GM12878 (cell line): ENCODE measurements at regions not wholly inside any gene's neighbourhood (a gene's known extent, or its start where the extent isn't known, plus 50 kb on each side); places are given as distances from the start of the nearest gene placed in this dataset.

Source experiments
- ATAC-seq: fragments of 200-7000 bp; cut with Tn5 transposase; 3 replicates; pipeline ENCODE4 v1.9.1; 2020; ENCODE audit warnings: mild to moderate bottlenecking, moderate library complexity
- BruUV-seq: library from RNA; stranded (reverse); fragments of 400-500 nt; replicated peaks from 2 replicates; lab custom pipeline; 2021; lab: Mats Ljungman, UMichigan
- CTCF ChIA-PET: fragments of 300-600 bp; sonication (Branson Sonifier 250); formaldehyde crosslinking; extraction: SDS; loops from one replicate; lab custom pipeline; 2021; ENCODE audit warnings: inconsistent platforms; lab: Yijun Ruan, JAX
- POLR2A ChIA-PET: fragments of 350-600 bp; formaldehyde crosslinking; extraction: SDS; loops from one replicate; lab custom pipeline; 2021; ENCODE audit warnings: inconsistent platforms; lab: Charles Lee
- RAD21 ChIA-PET: fragments of 300-600 bp; sonication (Branson Sonifier 250); formaldehyde crosslinking; loops from one replicate; lab custom pipeline; 2023; ENCODE audit warnings: antibody characterized with exemption; ENCODE audit not compliant: unreplicated experiment; lab: Charles Lee
- SMC1A ChIA-PET: fragments of 300-600 bp; sonication (Branson Sonifier 250); formaldehyde crosslinking; loops from one replicate; lab custom pipeline; 2023; ENCODE audit not compliant: unreplicated experiment, uncharacterized antibody; lab: Charles Lee
- DNase-seq: peaks from one replicate; pipeline ENCODE4 v3.0.0-alpha.2; 2011; ENCODE audit warnings: low read depth, low spot score
- FAIRE-seq: peaks from 3 replicates; lab custom pipeline; 2011; peaks lifted over from hg19 to GRCh38; lab: Jason Lieb, UNC
- H2AFZ ChIP-seq: 2 replicates; pipeline ENCODE4 v1.6.0; 2011; ENCODE audit warnings: low read depth, low read length, control low read depth; ENCODE audit not compliant: control insufficient read depth
- H3K27ac ChIP-seq: 2 replicates; pipeline ENCODE4 v1.5.1; 2011; ENCODE audit warnings: control low read depth; ENCODE audit not compliant: control insufficient read depth, insufficient read depth
- H3K27me3 ChIP-seq, 2 experiments: replicated peaks in 1 of 2; 2 replicates each; pipeline versions ENCODE4 v1.6.0 to v1.6.1; 2011; ENCODE audit warnings: low read length in 1 of 2; ENCODE audit not compliant: control insufficient read depth in 2 of 2, insufficient read depth in 2 of 2
- H3K36me3 ChIP-seq, 2 experiments: 2 replicates each; pipeline ENCODE4 v1.5.1; 2011; ENCODE audit warnings: low read length in 1 of 2; ENCODE audit not compliant: control insufficient read depth in 2 of 2, insufficient read depth in 2 of 2
- H3K4me1 ChIP-seq: 2 replicates; pipeline ENCODE4 v1.6.1; 2011; ENCODE audit warnings: mild to moderate bottlenecking, low read length, moderate library complexity, mixed read lengths; ENCODE audit not compliant: control insufficient read depth, insufficient read depth
- H3K4me2 ChIP-seq: 2 replicates; pipeline ENCODE4 v1.6.0; 2011; ENCODE audit warnings: control low read depth; ENCODE audit not compliant: control insufficient read depth, insufficient read depth
- H3K4me3 ChIP-seq: fragments of 200-600 bp; sonication (generic); 2 replicates; pipeline ENCODE4 v1.5.1; 2016
- H3K79me2 ChIP-seq: 2 replicates; pipeline ENCODE4 v1.6.0; 2011; ENCODE audit warnings: low read length; ENCODE audit not compliant: control insufficient read depth, insufficient read depth
- H3K9ac ChIP-seq: 2 replicates; pipeline ENCODE4 v1.8.0; 2011; ENCODE audit warnings: low read length, control low read depth, mixed read lengths; ENCODE audit not compliant: control insufficient read depth, insufficient read depth
- H3K9me3 ChIP-seq: replicated peaks from 3 replicates; pipeline ENCODE4 v1.5.1; 2011; ENCODE audit warnings: mild to moderate bottlenecking, low read length; ENCODE audit not compliant: control insufficient read depth, insufficient read depth
- H4K20me1 ChIP-seq: 2 replicates; pipeline ENCODE4 v1.6.0; 2011; ENCODE audit not compliant: control insufficient read depth, insufficient read depth
- ATF2 ChIP-seq: IDR thresholded peaks from 2 replicates; pipeline ENCODE4 v1.6.1; 2012; ENCODE audit warnings: low read length, inconsistent platforms
- GABPA ChIP-seq: IDR thresholded peaks from 2 replicates; pipeline ENCODE4 v1.6.1; 2014; ENCODE audit warnings: antibody characterized with exemption, low read depth, mild to moderate bottlenecking, inconsistent platforms
- MYB ChIP-seq: fragments of 150-350 bp; IDR thresholded peaks from 2 replicates; pipeline ENCODE4 v1.6.1; 2014; ENCODE audit warnings: mild to moderate bottlenecking, low read depth, low read length, borderline replicate concordance
- NBN ChIP-seq: fragments of 450-650 bp; IDR thresholded peaks from 2 replicates; pipeline ENCODE4 v1.6.1; 2016
- WRNIP1 ChIP-seq: IDR thresholded peaks from 2 replicates; pipeline ENCODE4 v1.6.1; 2011; ENCODE audit warnings: low read depth, low read length, improper control_type of control experiment, borderline replicate concordance
- ZBTB11 ChIP-seq: fragments of 450-650 bp; formaldehyde crosslinking; IDR thresholded peaks from 2 replicates; pipeline ENCODE4 v1.5.0; 2022; ENCODE audit warnings: mild to moderate bottlenecking, missing genetic modification characterization
- ZNF217 ChIP-seq: fragments of 450-650 bp; IDR thresholded peaks from 2 replicates; pipeline ENCODE4 v1.6.1; 2017; ENCODE audit warnings: antibody characterized with exemption, mild to moderate bottlenecking
- WGBS: methylation state at CpG from one replicate; pipeline ENCODE4 v1.1.6; 2016; ENCODE audit warnings: low lambda C conversion rate; ENCODE audit not compliant: insufficient replicate concordance, insufficient coverage; ENCODE audit errors: missing lambda C conversion rate; 5-methylcytosine and 5-hydroxymethylcytosine counted together
- in situ Hi-C: fragments of 300-500 bp; cut with MboI; formaldehyde crosslinking; loops from 9 replicates; pipeline ENCODE4 v1.14.3; 2018; ENCODE audit warnings: mixed read lengths
- intact Hi-C: fragments of 100-400 bp; cut with micrococcal nuclease; formaldehyde crosslinking; loops from one replicate; pipeline ENCODE4 v1.14.2; 2022; ENCODE audit not compliant: unreplicated experiment

- no peak overlapping the region for H3K27ac ChIP-seq
- BruUV-seq, result no TSS peak
- H3K4me2 ChIP-seq, result no peak overlapping the region
- H2AFZ ChIP-seq, result no peak overlapping the region
- H3K9me3 ChIP-seq, result no peaks in the 10 kb centered on the region; the same call in 2 of the 3 replicates
- intact Hi-C loops, result loop anchor here (10.0 kb wide), 1 partner anchor 697 kb away; no protein-coding TSS in a partner anchor
- H4K20me1 ChIP-seq, result no peaks in the 10 kb centered on the region
- POLR2A ChIA-PET, result no interaction called here
- RAD21 ChIA-PET, result no interaction called here
- no peak overlapping the region for H3K9ac ChIP-seq
- DNase-seq, result no peak
- no peak for FAIRE-seq
- no peaks in the 10 kb centered on the region for H3K79me2 ChIP-seq
- CTCF ChIA-PET, result no interaction called here
- SMC1A ChIA-PET, result interaction anchor here (0.9 kb wide), 1 partner anchor 28 kb away, joined by 3 read pairs; no protein-coding TSS in a partner anchor
- no peak overlapping the region for H3K4me3 ChIP-seq
- in situ Hi-C loops, result no loop called here
- peaks cover 19% of the 10 kb centered on the region for H3K4me1 ChIP-seq
- no peak for TF ChIP-seq WRNIP1
- TF ChIP-seq ZNF217, result no peak
- no peak for TF ChIP-seq NBN
- no peak for TF ChIP-seq ZBTB11 (CRISPR knock-in tag)
- TF ChIP-seq GABPA, result no peak
- TF ChIP-seq MYB, result no peak
- no peak for TF ChIP-seq ATF2
- WGBS, result 89% methylated on average over 7 of the region's 7 CpGs
- no peaks in the 10 kb centered on the region for H3K27me3 ChIP-seq
- no peak for ATAC-seq
- H3K36me3 ChIP-seq, result no peaks in the 10 kb centered on the region
These were observed 146.9 kb upstream of the KLF6 start for GRCh38 chr10:3931901-3932300.
